ENCODE measurements at regions not wholly inside any gene's neighbourhood (a gene's known extent, or its start where the extent isn't known, plus 50 kb on each side); places are given as distances from the start of the nearest gene placed in this dataset.

GRCh38 chr7:148950806-148951205 is 66.7 kb upstream of the EZH2 start:
- no peak for DNase-seq

- DNase-seq: no peak
Measured at GRCh38 chr7:148944935-148945934, 61.1 kb upstream of the EZH2 start.

GRCh38 chr7:148941598-148942275 is 57.6 kb upstream of the EZH2 start:
- DNase-seq: peak; percentile 62 to 64

GRCh38 chr7:148940702-148941597 is 56.9 kb upstream of the EZH2 start:
- peak; percentile 55 to 57 for DNase-seq

GRCh38 chr7:148939128-148939755 is 55.2 kb upstream of the EZH2 start:
- no peak for DNase-seq

GRCh38 chr7:148935451-148935850 is 51.4 kb upstream of the EZH2 start:
- no peak for DNase-seq

Data from activated CD4-positive, alpha-beta T cell treated with anti-CD3 and anti-CD28 coated beads, Interleukin-2, amount 50 U/mL, for 4 hours (primary cell).